TTC549 (cell line): ENCODE measurements at regions not wholly inside any gene's neighbourhood (a gene's known extent, or its start where the extent isn't known, plus 50 kb on each side); places are given as distances from the start of the nearest gene placed in this dataset.
"Not testable (repeated sequence)": the region's sequence is repeated elsewhere in the genome, so short reads cannot be mapped to it uniquely, and the experiment has no call there.

Experiments
- FAIRE-seq: peaks from 2 replicates; lab custom pipeline; 2012; peaks lifted over from hg19 to GRCh38; lab: Jason Lieb, UNC

- no peak for FAIRE-seq
These were observed 51.9 kb upstream of the TCERG1L start for GRCh38 chr10:131363416-131363815.

- no peak for FAIRE-seq
These were observed 60.0 kb upstream of the TCERG1L start for GRCh38 chr10:131371571-131371970.

- no peak for FAIRE-seq
These were observed 70.1 kb upstream of the TCERG1L start for GRCh38 chr10:131381576-131381975.

- FAIRE-seq: not testable (repeated sequence)
These were observed 73.8 kb upstream of the TCERG1L start for GRCh38 chr10:131385161-131385872.

- FAIRE-seq: no peak
These were observed 75.6 kb upstream of the TCERG1L start for GRCh38 chr10:131387018-131387529.

GRCh38 chr10:131391936-131392335, 80.4 kb upstream of the TCERG1L start:
- FAIRE-seq: no peak

GRCh38 chr10:131396121-131397050, 84.9 kb upstream of the TCERG1L start:
- FAIRE-seq: no peak

GRCh38 chr10:131398166-131398565, 86.6 kb upstream of the TCERG1L start:
- FAIRE-seq: no peak

GRCh38 chr10:131399981-131400380, 88.5 kb upstream of the TCERG1L start:
- no peak for FAIRE-seq

- no peak for FAIRE-seq
These were observed 89.0 kb upstream of the TCERG1L start for GRCh38 chr10:131400513-131400912.

- no peak for FAIRE-seq
These were observed 91.5 kb upstream of the TCERG1L start for GRCh38 chr10:131402771-131403650.

GRCh38 chr10:131403936-131404335, 92.4 kb upstream of the TCERG1L start:
- FAIRE-seq: no peak

- no peak for FAIRE-seq
These were observed 93.4 kb upstream of the TCERG1L start for GRCh38 chr10:131404886-131405285.

- FAIRE-seq: no peak
These were observed 95.3 kb upstream of the TCERG1L start for GRCh38 chr10:131406676-131407392.

- no peak for FAIRE-seq
These were observed 107.2 kb upstream of the TCERG1L start for GRCh38 chr10:131418681-131419080.

- FAIRE-seq: no peak
These were observed 108.3 kb upstream of the TCERG1L start for GRCh38 chr10:131419797-131420196.

- no peak for FAIRE-seq
These were observed 109.3 kb upstream of the TCERG1L start for GRCh38 chr10:131420867-131421266.

- no peak for FAIRE-seq
These were observed 109.9 kb upstream of the TCERG1L start for GRCh38 chr10:131421381-131421780.

GRCh38 chr10:131422731-131423130, 111.2 kb upstream of the TCERG1L start:
- no peak for FAIRE-seq

- FAIRE-seq: no peak
These were observed 112.5 kb upstream of the TCERG1L start for GRCh38 chr10:131424053-131424452.

GRCh38 chr10:131424836-131425491, 113.4 kb upstream of the TCERG1L start:
- FAIRE-seq: no peak
